ENCODE measurements at regions not wholly inside any gene's neighbourhood (a gene's known extent, or its start where the extent isn't known, plus 50 kb on each side); places are given as distances from the start of the nearest gene placed in this dataset.

DNA sequence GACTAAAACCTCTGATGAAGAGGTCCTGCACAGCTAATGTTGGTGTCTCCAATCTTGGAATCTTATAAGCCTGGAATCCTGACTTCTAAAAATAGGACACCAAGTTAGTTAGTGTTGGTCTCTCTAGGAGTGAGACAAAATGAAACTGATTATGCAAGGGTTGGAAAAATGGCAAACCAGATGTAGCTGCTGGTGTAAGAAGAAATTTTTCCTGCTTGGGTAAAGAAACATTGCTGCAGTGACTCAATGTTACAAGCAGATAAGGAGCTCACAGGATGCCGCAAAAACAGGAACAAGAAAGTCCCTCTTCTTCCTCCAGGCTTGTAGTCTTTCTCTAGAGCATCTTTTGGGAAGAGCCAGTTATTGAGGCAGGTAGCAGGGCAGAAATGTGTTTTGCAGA is 449.0 kb downstream of the ETV1 start:
- Histone ChIP-seq H3K4me2 (ENCODE audit: insufficient read depth, low read length) (no peak overlapping the region), H2AFZ (ENCODE audit: low read depth, low read length) (no peak overlapping the region), H3K9ac (replicated peaks; ENCODE audit: extremely low read depth, insufficient read depth, low read length) (no peak overlapping the region), H3K36me3 (ENCODE audit: control insufficient read depth in 2 of 2, extremely low read depth in 1 of 2, insufficient read depth in 2 of 2, low read length in 2 of 2) (no peaks in the 10 kb centered on the region), H3K27me3 (ENCODE audit: control insufficient read depth in 2 of 2, insufficient read depth in 2 of 2, low read length in 2 of 2) (no peaks in the 10 kb centered on the region), H3K79me2 (ENCODE audit: control insufficient read depth, insufficient read depth, low read length) (no peaks in the 10 kb centered on the region), H3K9me1 (replicated peaks; ENCODE audit: control insufficient read depth, extremely low read depth, insufficient read depth, low read length) (no peaks in the 10 kb centered on the region), H3K4me1 (ENCODE audit: control insufficient read depth, extremely low read depth, insufficient read depth, low read length) (no peaks in the 10 kb centered on the region), H4K20me1 (replicated peaks; ENCODE audit: control insufficient read depth, extremely low read depth, insufficient read depth, low read length) (no peaks in the 10 kb centered on the region), H3K4me3 (replicated peaks in 1 of 3; ENCODE audit: insufficient read depth in 1 of 3, low read depth in 1 of 3, low read length in 3 of 3) (no peak overlapping the region), H3K9me3 (replicated peaks; ENCODE audit: control insufficient read depth, insufficient read depth, low read length) (no peaks in the 10 kb centered on the region), H3K27ac (ENCODE audit: insufficient read depth, low read depth, low read length) (no peak overlapping the region)
- DNase-seq (ENCODE audit: low read depth, low spot score) (no peak), FAIRE-seq (no peak)
- intact Hi-C loops (cut with micrococcal nuclease) (no loop called here), dilution Hi-C loops (cut with MboI; ENCODE audit: extremely low pct_ligation_motif_present, low sequenced_read_pairs) (no loop called here)
- ChIA-PET POLR2A (no interaction called here), CTCF (no interaction called here)
- no TSS peak for BruUV-seq (replicated peaks)
- TF ChIP-seq FOS (IDR thresholded peaks at IDR 0.05; ENCODE audit: borderline replicate concordance, insufficient read depth, low read length), result no peak
- no peak for TF ChIP-seq EZH2 (IDR thresholded peaks at IDR 0.05; ENCODE audit: borderline replicate concordance, low read depth, low read length, severe bottlenecking)

- no peak for TF ChIP-seq GATA2 (IDR thresholded peaks at IDR 0.05; ENCODE audit: insufficient read depth, insufficient read length, low read depth, low read length)
- no peak for TF ChIP-seq JUN (IDR thresholded peaks at IDR 0.05; ENCODE audit: borderline replicate concordance, insufficient read depth, insufficient read length, low read depth)
- TF ChIP-seq POLR2AphosphoS5 (IDR thresholded peaks at IDR 0.05; ENCODE audit: insufficient read depth, low read depth, low read length), result no peak
- TF ChIP-seq MYC (IDR thresholded peaks at IDR 0.05; ENCODE audit: low read depth, low read length), result no peak
- TF ChIP-seq MAX (IDR thresholded peaks at IDR 0.05; ENCODE audit: insufficient read depth, insufficient read length), result no peak
- no peak for TF ChIP-seq CTCF (IDR thresholded peaks at IDR 0.05; ENCODE audit: extremely low read depth in 1 of 2, insufficient read depth in 1 of 2, low read depth in 1 of 2, low read length in 2 of 2)
- TF ChIP-seq EZH2 (IDR thresholded peaks at IDR 0.05; ENCODE audit: borderline replicate concordance, low read depth, low read length, severe bottlenecking), result no peak
- no peak for TF ChIP-seq POLR2A (IDR thresholded peaks at IDR 0.05; ENCODE audit: low read depth, low read length)
- no peak for TF ChIP-seq FOS (IDR thresholded peaks at IDR 0.05; ENCODE audit: borderline replicate concordance, insufficient read depth, low read length)
- H3K36me3 ChIP-seq (ENCODE audit: control insufficient read depth in 2 of 2, extremely low read depth in 1 of 2, insufficient read depth in 2 of 2, low read length in 2 of 2), result no peaks in the 10 kb centered on the region
- ChIA-PET CTCF (no interaction called here), POLR2A (no interaction called here)
- H2AFZ ChIP-seq (ENCODE audit: low read depth, low read length), result no peak overlapping the region
- H3K9me1 ChIP-seq (replicated peaks; ENCODE audit: control insufficient read depth, extremely low read depth, insufficient read depth, low read length), result no peaks in the 10 kb centered on the region
- DNase-seq (ENCODE audit: low read depth, low spot score) (no peak), FAIRE-seq (no peak)
- no peaks in the 10 kb centered on the region for H3K9me3 ChIP-seq (replicated peaks; ENCODE audit: control insufficient read depth, insufficient read depth, low read length)
- H3K9ac ChIP-seq (replicated peaks; ENCODE audit: extremely low read depth, insufficient read depth, low read length), result no peak overlapping the region
- H3K27ac ChIP-seq (ENCODE audit: insufficient read depth, low read depth, low read length), result no peak overlapping the region
- BruUV-seq (replicated peaks), result no TSS peak
- H3K4me3 ChIP-seq (replicated peaks in 1 of 3; ENCODE audit: insufficient read depth in 1 of 3, low read depth in 1 of 3, low read length in 3 of 3), result no peak overlapping the region
- H3K4me1 ChIP-seq (ENCODE audit: control insufficient read depth, extremely low read depth, insufficient read depth, low read length), result no peaks in the 10 kb centered on the region
- no peaks in the 10 kb centered on the region for H4K20me1 ChIP-seq (replicated peaks; ENCODE audit: control insufficient read depth, extremely low read depth, insufficient read depth, low read length)
- dilution Hi-C loops (cut with MboI; ENCODE audit: extremely low pct_ligation_motif_present, low sequenced_read_pairs), result no loop called here
- no peaks in the 10 kb centered on the region for H3K27me3 ChIP-seq (ENCODE audit: control insufficient read depth in 2 of 2, insufficient read depth in 2 of 2, low read length in 2 of 2)
- intact Hi-C loops (cut with micrococcal nuclease), result no loop called here
- H3K79me2 ChIP-seq (ENCODE audit: control insufficient read depth, insufficient read depth, low read length), result no peaks in the 10 kb centered on the region
- H3K4me2 ChIP-seq (ENCODE audit: insufficient read depth, low read length), result no peak overlapping the region
These were observed 448.1 kb downstream of the ETV1 start for GRCh38 chr7:13541326-13541725.

Data from endothelial cell of umbilical vein (primary cell).